ENCODE measurements at regions not wholly inside any gene's neighbourhood (a gene's known extent, or its start where the extent isn't known, plus 50 kb on each side); places are given as distances from the start of the nearest gene placed in this dataset.

DNA sequence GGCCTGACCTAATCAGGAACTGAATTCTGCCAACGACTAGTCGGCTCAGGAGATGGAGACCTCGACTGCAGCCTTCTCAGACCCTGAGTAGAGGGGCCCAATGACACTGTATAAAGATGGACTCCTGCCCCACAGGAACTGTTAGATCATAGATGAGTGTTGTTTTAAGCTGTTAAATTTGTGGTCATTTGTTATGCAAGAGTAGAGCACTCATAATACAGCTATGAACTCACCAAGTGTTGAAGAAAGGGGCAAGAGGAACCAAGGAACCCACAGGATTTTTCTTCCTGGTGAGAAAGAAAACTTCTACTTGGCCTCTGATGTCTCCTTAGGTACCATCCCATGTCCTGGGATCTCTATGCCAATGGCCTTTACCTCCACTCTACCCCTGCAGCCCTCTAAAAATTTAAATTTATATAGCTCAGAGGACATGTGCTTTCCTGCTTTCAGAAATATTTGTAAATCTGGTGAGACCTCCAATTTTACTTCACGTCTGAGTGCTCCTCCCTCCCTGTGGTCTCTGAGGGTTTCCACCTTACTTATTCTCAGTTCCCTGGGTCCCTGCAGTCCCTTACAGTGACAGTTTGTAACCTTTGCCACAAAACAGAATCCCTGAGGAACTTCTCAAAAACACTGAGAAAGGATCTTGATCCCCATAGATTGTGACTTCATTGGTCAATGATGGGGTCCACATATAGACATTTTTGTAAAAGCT, 256.3 kb upstream of the ARHGAP20 start:
- ChIA-PET CTCF (interaction anchor here (0.9 kb wide), 1 partner anchor 33 kb away, joined by 3 read pairs; no protein-coding TSS in a partner anchor), POLR2A (interaction anchor here (0.7 kb wide), 1 partner anchor 265 kb away, joined by 3 read pairs; no protein-coding TSS in a partner anchor)
- ATAC-seq: no peak
- DNase-seq: no peak
- Mint-ChIP-seq H3K4me1 (ENCODE audit: low read depth) (no peaks in the 10 kb centered on the region), H3K4me3 (no peak overlapping the region), H3K27me3 (ENCODE audit: low read depth) (peaks cover 7% of the 10 kb centered on the region), H3K9me3 (ENCODE audit: insufficient read depth) (no peaks in the 10 kb centered on the region), H3K27ac (no peak overlapping the region), H3K36me3 (ENCODE audit: low read depth) (no peaks in the 10 kb centered on the region)

DNA sequence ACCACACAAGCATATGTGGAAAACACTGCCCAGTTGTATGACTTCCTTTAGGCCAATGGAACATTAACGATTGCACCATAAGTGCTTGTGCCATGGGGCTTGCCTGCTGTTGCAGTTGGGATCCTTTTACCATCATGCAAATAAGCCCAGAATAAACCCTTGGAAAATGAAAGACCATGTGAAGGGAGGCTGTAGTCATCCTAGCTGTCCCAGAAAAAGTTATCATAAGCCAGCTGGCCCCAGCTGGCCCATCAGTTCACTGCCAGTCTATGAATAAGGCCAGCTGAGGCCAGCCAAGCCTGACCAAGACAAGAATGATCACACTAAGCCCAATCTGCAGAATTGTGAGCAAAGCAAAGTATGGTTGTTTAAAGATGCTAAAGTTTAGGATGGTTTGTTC, 253.9 kb upstream of the ARHGAP20 start:
- no peak overlapping the region for H3K4me3 Mint-ChIP-seq
- POLR2A ChIA-PET: no interaction called here
- no peak overlapping the region for H3K27ac Mint-ChIP-seq
- no peaks in the 10 kb centered on the region for H3K9me3 Mint-ChIP-seq (ENCODE audit: insufficient read depth)
- H3K4me1 Mint-ChIP-seq (ENCODE audit: low read depth): no peaks in the 10 kb centered on the region
- ATAC-seq: no peak
- peaks cover 5% of the 10 kb centered on the region for H3K27me3 Mint-ChIP-seq (ENCODE audit: low read depth)
- no peaks in the 10 kb centered on the region for H3K36me3 Mint-ChIP-seq (ENCODE audit: low read depth)
- CTCF ChIA-PET: no interaction called here
- no peak for DNase-seq

GRCh38 chr11:110962921-110963320, 250.7 kb upstream of the ARHGAP20 start:
- DNase-seq (no peak), ATAC-seq (no peak)
- Mint-ChIP-seq H3K36me3 (ENCODE audit: low read depth) (no peaks in the 10 kb centered on the region), H3K4me3 (no peak overlapping the region), H3K9me3 (ENCODE audit: insufficient read depth) (no peaks in the 10 kb centered on the region), H3K27me3 (ENCODE audit: low read depth) (peaks cover 3% of the 10 kb centered on the region), H3K27ac (no peak overlapping the region), H3K4me1 (ENCODE audit: low read depth) (no peaks in the 10 kb centered on the region)
- POLR2A ChIA-PET: no interaction called here
- CTCF ChIA-PET: no interaction called here

DNA sequence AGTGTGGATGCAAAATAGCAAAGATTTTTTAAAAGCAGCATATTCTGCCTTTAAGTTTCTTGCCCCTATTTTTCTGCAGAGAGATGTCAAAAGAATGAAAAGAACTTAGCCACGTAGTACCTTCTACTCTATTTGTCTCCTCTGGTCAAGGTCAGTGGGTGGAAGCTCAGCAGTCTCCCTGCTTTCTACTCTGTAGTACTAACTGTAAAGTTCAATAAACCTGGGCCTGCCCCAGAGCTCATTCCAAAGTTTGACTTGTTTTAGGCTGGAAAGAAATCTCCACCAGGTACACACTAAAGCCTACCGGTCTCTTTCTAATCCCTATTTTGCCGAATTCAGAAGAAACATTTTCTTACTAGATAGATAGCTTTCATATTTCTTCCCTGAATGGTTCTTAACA, 247.9 kb upstream of the ARHGAP20 start:
- no peak overlapping the region for H3K4me3 Mint-ChIP-seq
- H3K27me3 Mint-ChIP-seq (ENCODE audit: low read depth): peaks cover 3% of the 10 kb centered on the region
- ATAC-seq (no peak), DNase-seq (no peak)
- no peaks in the 10 kb centered on the region for H3K4me1 Mint-ChIP-seq (ENCODE audit: low read depth)
- ChIA-PET CTCF (no interaction called here), POLR2A (no interaction called here)
- no peaks in the 10 kb centered on the region for H3K36me3 Mint-ChIP-seq (ENCODE audit: low read depth)
- no peak overlapping the region for H3K27ac Mint-ChIP-seq
- H3K9me3 Mint-ChIP-seq (ENCODE audit: insufficient read depth): no peaks in the 10 kb centered on the region

DNA sequence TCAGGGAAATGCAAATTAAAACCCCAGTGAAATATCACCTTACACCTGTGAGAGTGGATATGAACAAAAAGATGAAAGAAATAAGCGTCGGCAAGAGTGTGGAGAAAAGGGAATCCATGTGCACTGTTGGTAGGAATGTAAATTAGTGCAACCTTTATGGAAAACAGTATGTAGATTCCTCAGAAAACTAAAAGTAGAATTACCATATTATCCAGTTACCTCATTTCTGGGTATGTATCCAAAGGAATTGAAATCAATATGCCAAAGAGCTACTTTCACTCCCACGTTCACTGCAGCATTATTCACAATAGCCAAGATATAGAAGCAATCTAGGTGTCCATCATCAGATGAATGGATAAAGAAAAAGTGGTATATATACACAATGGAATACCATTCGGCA, 246.0 kb upstream of the ARHGAP20 start:
- H3K27ac Mint-ChIP-seq: no peak overlapping the region
- H3K9me3 Mint-ChIP-seq (ENCODE audit: insufficient read depth): no peaks in the 10 kb centered on the region
- no peak for ATAC-seq
- DNase-seq: no peak
- no peak overlapping the region for H3K4me3 Mint-ChIP-seq
- ChIA-PET CTCF (no interaction called here), POLR2A (no interaction called here)
- H3K27me3 Mint-ChIP-seq (ENCODE audit: low read depth): peaks cover 3% of the 10 kb centered on the region
- no peaks in the 10 kb centered on the region for H3K4me1 Mint-ChIP-seq (ENCODE audit: low read depth)
- no peaks in the 10 kb centered on the region for H3K36me3 Mint-ChIP-seq (ENCODE audit: low read depth)

- Mint-ChIP-seq H3K27ac (no peak overlapping the region), H3K9me3 (ENCODE audit: insufficient read depth) (no peaks in the 10 kb centered on the region), H3K36me3 (ENCODE audit: low read depth) (no peaks in the 10 kb centered on the region), H3K4me3 (no peak overlapping the region), H3K4me1 (ENCODE audit: low read depth) (no peaks in the 10 kb centered on the region), H3K27me3 (ENCODE audit: low read depth) (peaks cover 3% of the 10 kb centered on the region)
- DNase-seq: no peak
- POLR2A ChIA-PET: no interaction called here
- no peak for ATAC-seq
- CTCF ChIA-PET: no interaction called here
These were observed 243.5 kb upstream of the ARHGAP20 start for GRCh38 chr11:110955776-110956175.

DNA sequence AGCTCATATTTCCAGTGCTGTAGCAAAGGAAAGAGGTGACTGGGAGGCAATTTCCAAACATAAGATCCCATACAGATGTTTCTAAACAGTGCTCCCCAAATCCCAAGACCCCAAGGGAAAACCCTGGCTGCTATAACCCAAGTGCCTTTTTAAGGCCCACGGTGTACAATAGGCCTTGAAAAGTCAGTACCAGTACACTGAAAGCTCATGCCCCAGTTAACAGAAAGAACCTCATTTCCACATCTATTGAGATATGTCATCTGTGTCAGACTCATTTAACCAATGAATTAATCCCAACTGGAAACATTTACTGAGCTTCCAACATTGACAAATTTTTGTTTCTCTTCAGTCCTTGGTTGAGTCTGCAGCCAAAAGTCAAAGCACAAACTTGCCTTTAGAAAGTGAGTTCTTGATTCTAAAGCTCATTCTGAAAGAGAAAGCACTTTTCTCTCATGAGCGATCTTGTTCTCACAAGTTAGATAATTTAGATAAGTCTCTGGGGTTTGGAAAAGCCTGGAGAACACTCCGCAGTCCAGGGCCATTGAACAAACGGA, 239.8 kb upstream of the ARHGAP20 start:
- H3K4me3 Mint-ChIP-seq: no peak overlapping the region
- H3K9me3 Mint-ChIP-seq (ENCODE audit: insufficient read depth): no peaks in the 10 kb centered on the region
- ChIA-PET CTCF (no interaction called here), POLR2A (interaction anchor here (0.6 kb wide), 1 partner anchor 19 kb away, joined by 3 read pairs; no protein-coding TSS in a partner anchor)
- H3K4me1 Mint-ChIP-seq (ENCODE audit: low read depth): no peaks in the 10 kb centered on the region
- H3K27me3 Mint-ChIP-seq (ENCODE audit: low read depth): no peaks in the 10 kb centered on the region
- DNase-seq (no peak), ATAC-seq (no peak)
- no peaks in the 10 kb centered on the region for H3K36me3 Mint-ChIP-seq (ENCODE audit: low read depth)
- H3K27ac Mint-ChIP-seq: no peak overlapping the region

DNA sequence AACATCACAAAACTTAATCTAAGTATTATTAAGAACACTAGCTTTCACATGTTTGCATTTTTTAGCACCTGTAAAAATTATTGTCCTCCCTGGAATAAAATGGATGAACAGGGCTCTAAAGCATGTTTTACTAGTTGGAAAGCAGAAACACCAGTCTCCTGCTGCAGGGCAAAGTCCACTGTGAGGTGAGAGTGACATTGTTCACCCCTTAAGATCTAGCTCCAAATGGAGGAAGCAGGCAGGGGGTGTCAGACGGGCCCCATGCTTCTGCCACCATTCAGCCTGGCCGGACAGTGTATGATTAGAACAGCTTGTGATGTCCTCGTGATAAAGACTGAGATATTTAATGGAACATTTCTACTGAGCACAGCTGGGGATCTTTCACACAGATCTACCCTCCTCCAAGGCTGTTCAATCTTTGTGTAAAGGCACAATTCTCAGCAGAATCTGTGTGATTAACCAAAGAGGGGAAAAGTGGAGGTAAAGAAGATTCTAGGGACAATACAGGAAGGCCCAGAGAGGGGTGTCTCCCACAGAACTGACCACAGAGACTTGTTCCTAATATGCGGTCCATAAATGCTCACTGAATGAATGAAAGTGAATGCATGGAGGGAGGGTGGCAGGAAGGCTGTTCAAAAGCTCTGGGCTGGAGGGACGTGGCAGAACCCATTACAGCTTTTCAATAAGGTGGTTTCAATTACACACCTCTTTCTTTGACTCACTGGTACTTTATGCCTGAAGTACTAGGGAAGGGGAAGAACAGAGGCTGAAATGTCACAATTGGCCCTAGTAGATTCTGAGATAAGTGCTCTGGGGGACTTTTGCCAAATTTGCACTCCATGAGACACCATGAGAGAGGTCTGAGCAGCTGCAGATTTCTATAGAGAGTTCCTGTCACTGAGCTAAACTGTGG, 239.1 kb upstream of the ARHGAP20 start:
- DNase-seq: no peak
- ChIA-PET CTCF (interaction anchor here (0.5 kb wide), 1 partner anchor 213 kb away, joined by 3 read pairs; no protein-coding TSS in a partner anchor), POLR2A (interaction anchor here (0.6 kb wide), 1 partner anchor 558 kb away, joined by 4 read pairs; no protein-coding TSS in a partner anchor)
- Mint-ChIP-seq H3K27ac (no peak overlapping the region), H3K4me3 (no peak overlapping the region), H3K27me3 (ENCODE audit: low read depth) (no peaks in the 10 kb centered on the region), H3K36me3 (ENCODE audit: low read depth) (no peaks in the 10 kb centered on the region), H3K4me1 (ENCODE audit: low read depth) (no peaks in the 10 kb centered on the region), H3K9me3 (ENCODE audit: insufficient read depth) (no peaks in the 10 kb centered on the region)
- no peak for ATAC-seq

GRCh38 chr11:110948112-110948511, 235.9 kb upstream of the ARHGAP20 start:
- POLR2A ChIA-PET: no interaction called here
- Mint-ChIP-seq H3K27ac (no peak overlapping the region), H3K4me1 (ENCODE audit: low read depth) (no peaks in the 10 kb centered on the region), H3K27me3 (ENCODE audit: low read depth) (no peaks in the 10 kb centered on the region), H3K36me3 (ENCODE audit: low read depth) (no peaks in the 10 kb centered on the region), H3K9me3 (ENCODE audit: insufficient read depth) (no peaks in the 10 kb centered on the region), H3K4me3 (no peak overlapping the region)
- DNase-seq: no peak
- ATAC-seq: no peak
- CTCF ChIA-PET: no interaction called here

DNA sequence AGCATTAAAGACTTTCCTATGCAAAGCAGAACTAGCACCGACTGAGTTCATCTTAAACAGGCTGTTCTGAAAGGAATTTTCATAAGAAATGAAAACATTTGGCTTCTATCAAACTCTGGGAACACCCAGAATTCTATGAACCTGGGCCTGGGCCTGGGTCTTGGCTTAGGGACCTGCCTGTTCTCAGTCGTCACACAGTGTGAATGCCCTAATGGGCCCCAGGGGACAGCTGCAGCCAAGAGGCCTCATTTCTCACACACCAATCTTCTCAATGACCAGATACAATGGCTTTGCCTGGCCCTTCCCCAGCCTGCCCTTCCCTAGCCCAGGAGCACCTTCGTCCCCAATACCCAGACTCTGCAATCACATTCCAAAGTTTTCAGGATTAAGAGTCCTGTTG, 234.9 kb upstream of the ARHGAP20 start:
- no peak for ATAC-seq
- H3K27ac Mint-ChIP-seq: no peak overlapping the region
- no peaks in the 10 kb centered on the region for H3K9me3 Mint-ChIP-seq (ENCODE audit: insufficient read depth)
- H3K4me3 Mint-ChIP-seq: no peak overlapping the region
- H3K36me3 Mint-ChIP-seq (ENCODE audit: low read depth): no peaks in the 10 kb centered on the region
- ChIA-PET CTCF (no interaction called here), POLR2A (no interaction called here)
- H3K4me1 Mint-ChIP-seq (ENCODE audit: low read depth): no peaks in the 10 kb centered on the region
- no peak for DNase-seq
- H3K27me3 Mint-ChIP-seq (ENCODE audit: low read depth): no peaks in the 10 kb centered on the region

- ChIA-PET POLR2A (no interaction called here), CTCF (no interaction called here)
- H3K4me3 Mint-ChIP-seq: no peak overlapping the region
- H3K27ac Mint-ChIP-seq: no peak overlapping the region
- ATAC-seq: no peak
- DNase-seq: no peak
- H3K27me3 Mint-ChIP-seq (ENCODE audit: low read depth): no peaks in the 10 kb centered on the region
- no peaks in the 10 kb centered on the region for H3K36me3 Mint-ChIP-seq (ENCODE audit: low read depth)
- H3K9me3 Mint-ChIP-seq (ENCODE audit: insufficient read depth): no peaks in the 10 kb centered on the region
- no peaks in the 10 kb centered on the region for H3K4me1 Mint-ChIP-seq (ENCODE audit: low read depth)
These were observed 227.2 kb upstream of the ARHGAP20 start for GRCh38 chr11:110939471-110939870.

GRCh38 chr11:110935018-110935640, 222.9 kb upstream of the ARHGAP20 start:
- H3K4me3 Mint-ChIP-seq: no peak overlapping the region
- no peak for DNase-seq
- H3K9me3 Mint-ChIP-seq (ENCODE audit: insufficient read depth): no peaks in the 10 kb centered on the region
- ChIA-PET POLR2A (no interaction called here), CTCF (interaction anchor here (0.8 kb wide), 1 partner anchor 8 kb away, joined by 3 read pairs; no protein-coding TSS in a partner anchor)
- ATAC-seq: no peak
- H3K4me1 Mint-ChIP-seq (ENCODE audit: low read depth): no peaks in the 10 kb centered on the region
- H3K27ac Mint-ChIP-seq: no peak overlapping the region
- H3K36me3 Mint-ChIP-seq (ENCODE audit: low read depth): no peaks in the 10 kb centered on the region
- H3K27me3 Mint-ChIP-seq (ENCODE audit: low read depth): no peaks in the 10 kb centered on the region
